Left lobe of liver (tissue), 2 donors: ENCODE measurements at regions not wholly inside any gene's neighbourhood (a gene's known extent, or its start where the extent isn't known, plus 50 kb on each side); places are given as distances from the start of the nearest gene placed in this dataset.
A peak's percentile ranks its signal among the peaks of the same experiment; 100 is the strongest.
"Not testable (repeated sequence)": the region's sequence is repeated elsewhere in the genome, so short reads cannot be mapped to it uniquely, and the experiment has no call there.

Experiments
- ATAC-seq: fragments of 200-7000 bp; cut with Tn5 transposase; one replicate; pipeline ENCODE4 v1.9.1; 2020; ENCODE audit warnings: mild to moderate bottlenecking, moderate library complexity
- DNase-seq: peaks from one replicate; pipeline ENCODE4 v3.0.0-alpha.2; 2020; ENCODE audit warnings: low spot score
- donor health status: DM: no; HTN: no; CAD: no; lungs with moderate emphysema.
- donor health status: DM: no; HTN: yes; CAD: no.

- DNase-seq (no peak), ATAC-seq (no peak)
Observed at GRCh38 chr14:44873536-44873935, 88.2 kb downstream of the KLHL28 start.

DNA sequence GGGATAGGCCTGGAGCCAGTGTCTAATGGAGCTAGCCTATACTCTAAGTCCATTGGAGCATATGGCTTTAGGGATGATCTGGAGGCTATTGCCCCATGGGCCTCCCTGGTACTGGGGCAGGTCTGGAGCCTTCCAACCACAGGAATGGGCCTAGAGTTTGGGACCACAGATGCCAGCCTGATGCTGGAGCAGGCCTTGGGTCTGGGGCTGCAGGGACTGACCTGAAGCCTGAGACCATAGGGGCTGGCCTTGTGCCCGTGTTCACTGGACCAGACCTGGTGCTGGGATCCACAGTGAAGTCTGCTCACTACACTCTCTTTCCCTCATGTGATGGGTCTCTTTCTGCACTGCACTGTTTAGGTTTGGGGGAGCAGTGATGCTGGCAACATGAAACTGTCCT is 95.0 kb downstream of the KLHL28 start:
- DNase-seq, result no peak
- no peak for ATAC-seq

GRCh38 chr14:44866322-44866721 is 95.4 kb downstream of the KLHL28 start:
- DNase-seq (no peak), ATAC-seq (no peak)

GRCh38 chr14:44863271-44863670 is 98.5 kb downstream of the KLHL28 start:
- DNase-seq, result no peak
- no peak for ATAC-seq

DNA sequence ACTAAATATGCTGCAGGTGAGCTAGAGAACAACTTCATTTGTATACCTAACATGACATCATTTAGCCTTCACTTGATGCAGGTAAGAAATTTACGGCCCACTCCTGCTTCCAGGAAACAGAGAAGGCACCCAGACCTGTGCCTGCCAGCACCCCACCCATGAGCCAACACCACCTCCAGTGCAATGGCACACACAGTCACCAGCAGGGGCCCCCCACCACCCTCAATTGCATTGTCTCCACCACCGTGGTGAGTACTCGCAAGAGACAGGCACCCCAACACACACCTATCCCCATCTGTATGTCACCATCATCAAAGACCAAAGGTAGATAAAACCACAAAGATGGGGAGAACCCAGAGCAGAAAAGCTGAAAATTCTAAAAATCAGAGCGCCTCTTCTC is 107.6 kb downstream of the KLHL28 start:
- ATAC-seq (no peak), DNase-seq (no peak)

- DNase-seq (no peak), ATAC-seq (no peak)
Observed at GRCh38 chr14:44847526-44848309, 114.0 kb downstream of the KLHL28 start.

- ATAC-seq, result peak; percentile 85
Observed at GRCh38 chr14:44846232-44846824, 115.4 kb downstream of the KLHL28 start.

DNA sequence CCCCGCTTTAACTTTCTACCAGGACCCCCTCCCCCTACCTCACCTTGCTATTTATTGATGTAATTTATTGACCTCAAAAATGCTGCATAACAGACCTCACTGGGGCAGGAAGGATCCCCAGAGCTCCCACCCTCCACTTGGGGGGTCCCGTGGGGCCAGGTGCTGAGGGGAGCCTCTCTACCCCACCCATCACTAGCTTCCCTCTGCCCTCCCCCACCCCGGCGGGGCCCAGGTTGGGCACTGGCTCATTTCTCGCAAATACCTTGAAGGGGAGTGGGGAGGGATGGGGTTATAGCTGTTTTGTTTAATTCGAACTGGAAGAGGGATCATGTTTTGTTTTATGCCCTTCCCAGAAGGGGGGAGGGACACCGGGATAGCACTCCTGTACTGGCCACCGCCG is 125.8 kb downstream of the KLHL28 start:
- not testable (repeated sequence) for DNase-seq, ATAC-seq

More at GRCh38 chr14:44846232-44846824, 115.4 kb downstream of the KLHL28 start:
- DNase-seq, result no peak

DNA sequence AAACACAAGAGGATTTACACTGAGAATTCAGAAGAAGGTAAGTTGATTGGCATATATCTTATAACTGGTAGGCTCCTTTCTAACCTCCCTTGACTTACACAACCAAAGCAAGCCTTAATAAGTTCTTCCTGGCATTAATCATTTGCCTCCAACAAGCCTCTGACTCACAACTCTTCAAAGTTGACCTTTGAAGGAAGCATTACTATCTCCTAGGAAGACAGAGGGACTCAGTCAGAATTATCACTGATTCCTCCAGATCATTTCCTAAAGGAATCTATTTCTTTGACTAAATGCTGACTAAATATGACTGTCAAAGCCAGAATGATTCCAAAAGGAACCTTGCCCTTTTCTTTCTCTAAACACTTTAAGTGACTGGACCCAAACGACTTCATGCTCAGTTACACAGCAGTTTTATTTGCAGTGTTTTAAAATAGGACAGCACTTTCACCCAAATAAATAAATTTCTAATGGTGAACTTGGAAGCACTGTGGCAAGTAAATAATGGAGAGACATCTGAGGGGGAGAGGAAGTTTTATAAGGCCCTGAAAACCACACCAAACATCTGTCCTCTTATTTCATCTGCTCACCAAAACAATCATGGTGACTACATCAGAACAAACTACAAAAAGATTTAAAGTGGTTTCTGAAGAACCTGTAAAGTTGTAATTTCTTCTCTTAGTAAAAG is 128.2 kb downstream of the KLHL28 start:
- ATAC-seq (no peak), DNase-seq (no peak)

DNA sequence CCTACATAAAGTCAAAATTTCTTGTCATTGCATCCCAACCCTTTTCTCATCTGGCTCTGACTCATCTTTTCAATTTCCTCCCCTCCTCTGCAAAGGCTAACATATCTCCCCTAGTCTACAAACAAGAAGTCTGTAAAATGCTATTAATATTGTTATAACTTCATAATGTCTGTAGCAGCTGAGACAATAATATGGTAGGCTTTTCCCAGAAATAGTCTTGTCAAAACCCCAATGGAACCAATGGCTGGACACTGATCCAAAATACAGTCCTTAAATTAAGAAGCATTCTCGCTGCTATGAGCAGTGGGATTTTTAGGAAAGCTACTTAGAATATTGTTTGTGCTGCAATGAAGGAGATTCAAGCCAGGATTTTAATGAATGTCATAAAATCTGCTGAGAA is 131.4 kb downstream of the KLHL28 start:
- DNase-seq (no peak), ATAC-seq (no peak)

DNA sequence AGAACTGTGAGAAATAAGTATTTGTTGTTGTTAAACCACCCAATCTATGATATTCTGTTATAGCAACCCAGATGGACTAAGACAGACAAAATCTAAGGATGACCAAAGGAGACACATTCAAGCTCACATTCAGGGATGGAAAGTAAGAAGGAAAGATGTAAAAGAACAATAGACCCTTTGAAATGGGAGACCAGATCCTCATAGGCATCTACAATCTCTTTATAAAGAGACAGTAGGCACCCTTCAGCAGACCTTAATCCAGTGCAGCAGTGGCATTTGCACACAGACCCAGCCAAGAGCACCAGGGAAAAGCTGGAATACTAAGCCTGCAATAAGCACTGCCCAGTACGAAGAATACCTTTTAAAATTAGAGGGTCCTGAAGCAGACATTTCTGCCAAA is 132.7 kb downstream of the KLHL28 start:
- ATAC-seq, result no peak
- DNase-seq, result no peak

GRCh38 chr14:44828023-44828422 is 133.7 kb downstream of the KLHL28 start:
- DNase-seq (no peak), ATAC-seq (no peak)

DNA sequence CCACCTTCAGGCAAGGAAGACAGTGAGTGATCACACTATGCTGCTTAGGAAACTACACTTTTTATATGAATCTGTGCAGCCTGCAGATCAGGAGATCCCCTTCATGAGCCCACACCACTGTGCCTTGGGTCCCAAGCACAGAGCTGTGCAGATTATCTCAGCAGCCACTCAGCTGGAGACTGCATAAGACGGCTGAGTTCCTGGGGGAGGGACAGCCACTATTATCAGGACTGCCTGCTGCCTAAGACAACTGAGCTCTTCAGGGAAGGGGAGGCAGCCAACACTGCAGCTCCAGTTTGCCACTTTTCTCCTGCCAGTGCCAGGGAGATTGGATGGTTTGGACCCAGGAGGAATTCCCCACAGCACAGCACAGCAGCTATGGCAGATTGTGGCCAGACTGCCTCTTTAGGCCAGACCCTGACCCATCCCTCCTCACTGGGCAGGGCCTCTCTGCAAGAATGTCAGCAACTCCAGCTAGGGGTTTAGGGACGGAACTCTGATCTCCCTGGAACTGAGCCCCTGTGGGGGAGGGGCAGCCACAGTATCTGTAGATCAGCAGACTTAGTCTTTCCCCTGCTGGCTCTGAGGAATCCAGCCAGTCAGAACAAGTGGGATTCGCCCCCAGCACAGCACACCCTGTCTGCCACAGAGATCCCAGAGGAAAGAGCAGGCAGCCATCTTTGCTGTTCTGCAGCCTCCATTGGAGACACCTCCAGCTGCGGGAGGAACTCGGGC is 141.3 kb downstream of the KLHL28 start:
- no peak for DNase-seq
- ATAC-seq, result no peak

- ATAC-seq, result no peak
- no peak for DNase-seq
Observed at GRCh38 chr14:44814196-44814595, 147.6 kb downstream of the KLHL28 start.

DNA sequence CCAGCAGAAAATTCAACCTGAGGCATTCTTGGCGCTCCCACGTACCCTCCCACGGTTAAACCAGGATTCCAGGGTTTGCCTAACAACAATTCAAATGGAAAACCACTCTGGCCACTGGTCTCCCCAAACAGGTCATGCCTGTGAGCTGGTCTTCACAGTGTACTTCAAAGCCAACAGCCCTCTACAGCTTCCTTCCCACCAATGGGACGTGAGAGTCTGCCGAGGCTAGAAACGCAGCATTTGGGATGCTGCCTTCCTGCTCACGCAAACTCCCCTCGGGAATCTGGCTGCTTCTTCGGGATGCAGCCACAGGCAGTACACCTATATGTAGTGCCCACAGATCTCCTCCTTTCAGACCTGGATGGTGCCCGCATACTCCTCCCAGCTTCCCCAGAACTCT is 149.1 kb downstream of the KLHL28 start:
- no peak for ATAC-seq

DNA sequence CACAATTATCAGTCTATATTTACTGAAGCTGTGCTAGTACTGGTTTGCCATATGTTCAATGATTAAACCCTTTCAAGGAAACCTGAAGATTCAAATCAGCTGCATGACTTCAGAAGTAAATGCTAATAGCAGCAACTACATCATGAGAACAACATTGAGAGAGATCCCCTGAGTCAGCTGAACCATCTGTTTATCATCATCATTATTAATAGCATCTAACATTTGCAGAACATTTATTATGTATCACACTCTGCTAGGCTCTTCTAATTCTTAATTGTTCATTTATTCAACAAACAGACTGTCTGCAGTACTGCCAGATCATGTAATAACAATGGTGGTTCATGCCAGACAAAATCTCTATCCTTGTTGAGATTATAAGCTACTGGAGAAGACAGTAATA is 157.4 kb downstream of the KLHL28 start:
- DNase-seq (no peak), ATAC-seq (no peak)

More for the DNA sequence above, 149.1 kb downstream of the KLHL28 start:
- no peak for DNase-seq

DNA sequence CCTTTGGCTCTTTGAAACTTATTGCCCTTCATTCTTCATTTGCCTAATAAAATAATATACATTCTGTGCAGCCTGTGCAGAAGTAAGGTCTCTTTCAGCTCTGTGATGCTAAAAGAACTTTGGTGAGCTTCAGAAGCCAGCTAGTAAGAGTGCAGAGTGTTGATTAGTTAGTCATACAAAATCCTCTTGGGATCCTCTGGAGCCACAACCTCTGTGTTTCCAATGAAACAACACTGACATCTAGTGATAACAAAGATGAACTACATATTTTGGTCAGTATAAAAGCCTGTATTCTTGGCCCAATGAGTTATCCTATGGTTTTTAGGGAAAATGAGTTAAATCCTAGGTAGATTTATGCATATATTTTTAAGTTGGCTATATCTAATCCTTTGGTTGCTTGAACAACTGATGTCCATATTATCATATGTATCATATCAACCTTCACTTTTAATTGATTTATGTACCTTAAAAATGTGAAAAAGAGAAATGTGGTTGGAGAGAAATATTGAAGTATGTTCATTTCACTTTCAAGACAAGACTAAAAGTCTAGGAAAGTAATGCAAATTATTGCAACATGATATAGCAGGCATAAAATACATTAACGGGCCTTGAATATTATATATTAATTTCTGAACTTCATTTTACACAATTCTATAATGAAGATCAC is 158.4 kb downstream of the KLHL28 start:
- DNase-seq, result no peak
- peak; percentile 91 for ATAC-seq

- DNase-seq (no peak), ATAC-seq (no peak)
Observed at GRCh38 chr14:44798386-44799242, 163.1 kb downstream of the KLHL28 start.

GRCh38 chr14:44795725-44796124 is 166.0 kb downstream of the KLHL28 start:
- ATAC-seq, result no peak
- DNase-seq, result no peak

- DNase-seq (no peak), ATAC-seq (no peak)
Observed at GRCh38 chr14:44791730-44792129, 170.0 kb downstream of the KLHL28 start.
